ENCODE measurements at regions not wholly inside any gene's neighbourhood (a gene's known extent, or its start where the extent isn't known, plus 50 kb on each side); places are given as distances from the start of the nearest gene placed in this dataset.
"Not testable (repeated sequence)": the region's sequence is repeated elsewhere in the genome, so short reads cannot be mapped to it uniquely, and the experiment has no call there.

DNA sequence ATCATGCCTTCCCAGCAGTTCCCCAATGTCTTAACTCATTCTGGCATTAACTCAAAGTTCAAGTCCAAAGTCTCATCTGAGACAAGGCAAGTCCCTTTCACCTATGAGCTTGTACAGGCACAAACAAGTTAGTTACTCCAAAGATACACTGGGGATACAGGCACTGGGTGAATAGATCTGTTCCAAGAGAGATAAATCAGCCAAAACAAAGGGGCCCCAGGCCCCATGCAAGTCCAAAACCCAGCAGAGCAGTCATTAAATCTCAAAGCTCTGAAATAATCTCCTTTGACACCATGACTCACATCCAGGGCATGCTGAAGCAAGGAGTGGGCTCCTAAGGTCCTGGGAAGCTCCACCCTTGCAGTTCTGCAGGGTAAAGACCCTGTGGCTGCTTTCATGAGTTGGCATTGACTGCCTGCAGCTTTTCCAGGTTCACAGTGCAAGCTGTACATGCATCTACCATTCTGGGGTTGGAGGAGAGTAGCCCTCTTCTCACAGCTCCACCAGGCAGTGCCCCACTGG, 332.2 kb upstream of the KIF2B start:
- DNase-seq (ENCODE audit: low read depth in 2 of 2), result no peak

DNA sequence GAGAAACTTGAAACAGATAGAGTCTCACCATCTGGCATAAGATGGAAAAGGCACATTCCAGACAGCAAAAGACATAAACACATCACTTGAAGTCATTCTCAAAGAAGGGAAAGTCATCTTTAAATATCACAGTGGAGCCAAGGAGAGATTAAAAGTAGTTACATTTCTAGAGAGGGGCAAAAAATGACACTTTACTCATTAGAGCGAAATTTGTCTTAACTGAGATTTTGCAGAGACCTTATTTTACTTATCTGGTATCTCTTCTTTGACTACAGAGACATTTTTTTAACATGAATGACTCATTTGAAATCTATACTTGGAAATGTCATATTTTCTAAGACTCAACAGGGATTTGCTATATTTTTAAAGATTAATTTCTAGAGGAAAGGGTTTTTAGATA, 339.0 kb upstream of the KIF2B start:
- DNase-seq (ENCODE audit: low read depth in 2 of 2), result no peak

DNA sequence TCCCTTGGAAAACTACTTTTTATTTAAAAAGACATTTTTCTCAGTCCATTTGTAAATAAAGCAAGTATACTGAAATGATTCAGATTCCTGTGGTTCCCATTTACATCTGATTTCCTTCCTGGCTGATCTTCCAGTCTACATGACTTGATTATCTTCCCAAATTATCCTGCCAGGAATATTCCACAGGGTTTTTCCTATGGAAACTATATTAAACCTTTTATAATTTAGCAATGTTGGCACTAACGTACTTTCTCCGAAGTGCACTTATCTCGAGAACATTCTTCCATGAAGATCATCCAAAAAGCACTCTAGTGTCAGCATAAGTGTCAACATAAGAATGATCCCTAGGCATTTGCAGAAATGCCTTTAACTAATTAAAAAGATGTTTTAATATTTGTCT, 347.7 kb upstream of the KIF2B start:
- DNase-seq (ENCODE audit: low read depth in 2 of 2), result no peak

DNA sequence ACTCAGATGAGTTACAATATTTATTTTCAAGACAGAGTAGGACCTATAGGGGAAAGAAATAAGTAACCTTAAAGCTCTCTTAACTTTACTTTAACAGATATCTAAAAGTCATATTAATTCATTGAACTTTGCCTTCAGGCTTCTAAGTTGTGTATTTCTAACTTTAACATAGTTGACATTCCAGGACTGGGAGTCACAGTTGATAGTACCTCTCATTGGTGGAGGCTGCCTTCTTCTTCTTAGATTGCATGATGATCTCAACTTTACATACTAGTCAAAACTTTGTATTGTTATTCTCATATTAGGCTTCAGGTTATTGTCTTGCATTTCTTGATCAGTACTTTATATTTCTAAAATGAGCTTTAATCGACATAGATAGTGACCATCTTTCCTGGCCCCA, 350.1 kb upstream of the KIF2B start:
- DNase-seq (ENCODE audit: low read depth in 2 of 2), result no peak

DNA sequence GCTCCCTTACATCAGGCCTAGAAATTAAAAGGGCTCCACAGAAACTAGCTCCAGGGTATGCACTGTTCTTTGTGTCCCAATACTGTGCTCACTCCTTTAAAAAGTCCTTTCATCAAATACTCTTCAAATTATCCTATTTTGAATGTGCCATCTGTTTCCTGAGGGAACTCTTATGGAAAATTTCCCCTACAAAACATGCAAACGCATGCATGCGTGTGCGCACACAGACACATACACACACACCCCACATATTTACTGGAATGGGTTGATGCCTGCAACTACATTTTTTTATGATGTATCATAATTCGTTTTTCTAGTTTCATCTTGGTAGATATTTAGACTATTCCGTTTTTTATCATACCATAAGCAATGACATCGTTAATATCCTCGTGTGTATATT, 351.2 kb upstream of the KIF2B start:
- no peak for DNase-seq (ENCODE audit: low read depth in 2 of 2)

DNA sequence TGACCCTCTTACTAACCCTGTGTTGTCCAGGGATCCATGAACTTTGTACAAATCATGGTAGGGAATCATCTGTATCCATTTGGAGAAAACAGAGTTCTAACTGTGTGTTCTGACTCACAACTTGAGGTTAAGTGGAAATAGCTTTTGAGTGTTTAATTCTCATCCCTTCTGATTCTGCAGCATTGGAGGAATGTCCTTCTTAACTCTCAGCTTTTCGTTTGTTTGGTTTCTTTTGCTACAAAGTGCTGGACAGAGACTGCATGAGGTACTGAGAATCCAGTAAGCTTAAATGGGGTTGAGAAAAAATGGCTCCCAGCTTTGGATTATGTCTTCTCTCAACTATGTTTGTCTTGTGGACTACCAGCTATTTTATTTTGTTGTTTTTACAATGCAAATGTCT, 352.1 kb upstream of the KIF2B start:
- no peak for DNase-seq (ENCODE audit: low read depth in 2 of 2)

DNA sequence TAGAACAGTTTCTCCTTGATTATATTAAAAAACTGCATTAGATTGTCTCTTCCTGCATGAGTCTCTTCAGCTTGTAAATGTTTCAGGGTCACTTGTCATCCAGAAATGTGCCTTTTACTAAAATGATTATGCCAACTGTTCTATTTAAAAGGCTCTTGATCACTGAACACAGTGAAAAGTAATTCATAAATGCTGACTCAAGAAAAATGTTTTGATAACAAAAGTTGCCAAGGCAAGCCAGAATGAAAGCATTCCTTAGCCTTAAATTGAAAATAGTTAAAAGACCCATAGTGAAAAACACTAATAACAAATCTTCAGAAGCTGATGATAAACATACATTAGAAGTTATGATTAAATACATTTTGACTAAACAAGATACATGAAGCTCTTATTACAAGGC, 356.0 kb upstream of the KIF2B start:
- DNase-seq (ENCODE audit: low read depth in 2 of 2), result no peak

DNA sequence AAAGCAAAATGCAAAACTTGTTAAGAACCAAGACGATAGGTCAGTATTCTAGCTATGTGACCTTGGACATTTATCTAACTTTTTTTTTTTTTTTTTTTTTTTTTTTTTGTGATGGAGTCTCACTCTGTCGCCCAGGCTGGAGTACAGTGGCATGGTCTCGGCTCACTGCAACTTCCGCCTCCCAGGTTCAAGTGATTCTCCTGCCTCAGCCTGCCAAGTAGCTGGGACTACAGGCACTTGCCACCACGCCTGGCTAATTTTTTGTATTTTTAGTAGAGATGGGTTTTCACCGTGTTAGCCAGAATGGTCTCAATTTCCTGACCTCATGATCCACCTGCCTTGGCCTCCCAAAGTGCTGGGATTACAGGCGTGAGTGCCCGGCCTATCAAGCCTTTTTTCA, 358.3 kb upstream of the KIF2B start:
- not testable (repeated sequence) for DNase-seq (ENCODE audit: low read depth in 2 of 2)

DNA sequence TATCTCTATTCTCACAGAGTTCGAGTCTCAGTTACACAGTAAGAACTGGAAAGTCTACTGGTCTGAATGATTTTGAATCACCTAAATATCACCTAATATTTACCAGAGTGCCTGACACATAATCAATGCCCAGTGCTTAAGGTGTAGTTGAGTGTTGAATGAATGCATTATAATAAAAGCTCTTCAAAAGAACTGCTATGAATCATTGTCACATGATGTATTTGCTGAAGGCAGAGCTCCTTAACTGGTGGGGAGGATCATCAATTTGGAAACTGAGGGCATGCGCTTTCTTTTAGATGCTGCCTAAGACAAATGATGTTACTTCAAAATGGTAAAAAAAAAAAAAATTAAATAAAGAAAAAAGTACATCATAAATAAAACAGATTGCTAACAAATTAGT, 359.4 kb upstream of the KIF2B start:
- no peak for DNase-seq (ENCODE audit: low read depth in 2 of 2)

DNA sequence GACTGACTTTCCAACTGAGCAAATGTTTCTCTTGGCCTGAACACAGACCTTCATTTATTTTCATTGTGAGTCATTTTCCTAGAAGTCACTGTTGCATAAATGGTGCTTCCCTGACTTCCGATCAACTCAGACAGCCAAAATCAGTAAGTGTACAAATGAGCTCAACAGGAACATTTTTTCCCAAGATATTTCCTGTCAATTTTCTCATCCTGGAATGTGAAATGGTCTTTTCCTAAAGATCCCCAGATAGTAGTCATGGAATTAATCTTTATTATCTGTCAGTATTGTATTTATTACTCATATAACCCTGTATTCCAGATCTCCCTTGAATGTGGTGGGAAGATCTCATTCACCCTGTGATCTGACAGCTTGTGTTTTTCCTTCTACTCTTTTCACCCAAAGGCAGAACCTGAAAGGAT, 360.3 kb upstream of the KIF2B start:
- DNase-seq (ENCODE audit: low read depth in 2 of 2), result no peak

DNA sequence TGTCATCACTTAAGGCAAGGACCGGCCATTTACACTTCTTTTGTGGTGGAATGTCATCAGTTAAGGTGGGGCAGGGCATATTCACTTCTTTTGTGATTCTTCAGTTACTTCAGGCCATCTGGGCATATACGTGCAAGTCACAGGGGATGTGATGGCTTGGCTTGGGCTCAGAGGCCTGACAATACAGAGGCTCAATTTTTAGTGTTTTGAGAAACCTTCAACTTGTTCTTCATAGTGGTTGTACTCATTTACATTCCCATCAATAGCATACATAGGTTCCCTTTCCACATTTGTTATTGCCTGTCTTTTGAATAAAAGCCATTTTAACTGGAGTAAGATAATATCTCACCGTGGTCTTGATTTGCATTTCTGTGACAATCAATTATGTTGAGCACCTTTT, 366.8 kb upstream of the KIF2B start:
- not testable (repeated sequence) for DNase-seq (ENCODE audit: low read depth in 2 of 2)

DNA sequence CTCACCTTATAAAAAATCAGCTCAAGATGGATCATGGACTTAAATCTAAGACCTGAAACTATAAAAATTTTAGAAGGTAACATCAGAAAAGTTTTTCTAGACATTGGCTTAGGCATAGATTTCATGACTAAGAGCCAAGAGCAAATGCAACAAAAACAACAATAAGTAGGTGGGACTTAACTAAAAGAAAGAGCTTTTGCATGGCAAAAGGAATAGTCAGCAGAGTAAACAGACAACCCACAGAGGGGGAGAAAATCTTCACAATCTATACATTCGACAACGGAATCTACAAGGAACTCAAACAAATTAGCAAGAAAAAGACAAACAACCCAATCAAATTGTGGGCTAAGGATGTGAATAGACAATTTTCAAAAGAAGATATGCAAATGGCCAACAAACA, 368.4 kb upstream of the KIF2B start:
- no peak for DNase-seq (ENCODE audit: low read depth in 2 of 2)

DNA sequence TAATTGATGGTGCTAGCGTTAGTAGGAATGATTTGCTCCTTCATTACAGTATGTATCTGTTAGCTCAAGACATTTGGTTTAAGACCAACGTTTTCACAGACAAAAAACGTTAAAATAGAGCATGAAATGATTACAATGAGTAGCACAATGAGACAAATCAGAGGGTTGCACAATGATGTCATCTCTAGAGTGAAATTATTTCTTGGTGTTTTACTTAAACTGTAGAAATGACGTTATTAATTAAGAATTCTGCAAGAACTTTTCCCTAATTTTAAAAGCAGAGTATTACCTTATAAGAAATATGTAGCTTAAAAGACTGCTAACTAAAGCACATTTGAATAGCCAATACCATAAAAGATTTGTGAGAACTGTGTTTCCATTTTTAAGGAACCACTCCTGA, 373.4 kb upstream of the KIF2B start:
- no peak for DNase-seq (ENCODE audit: low read depth in 2 of 2)

DNA sequence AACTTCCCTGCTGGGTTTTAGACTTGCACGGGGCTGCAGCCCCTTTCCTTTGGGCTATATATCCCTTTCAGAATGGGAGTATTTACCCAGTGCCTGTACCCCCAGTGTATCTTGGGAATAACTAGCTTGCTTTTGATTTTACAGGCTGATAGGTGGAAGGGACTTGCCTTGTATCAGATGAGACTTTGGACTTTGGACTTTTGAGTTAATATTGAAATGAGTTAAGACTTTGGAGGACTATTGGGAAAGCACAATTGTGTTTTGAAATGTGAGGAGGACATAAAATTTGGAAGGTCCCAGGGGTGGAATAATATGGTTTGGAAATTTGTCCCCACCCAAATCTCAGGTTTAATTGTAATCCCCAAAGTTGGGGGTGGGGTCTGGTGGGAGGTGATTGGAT, 393.8 kb upstream of the KIF2B start:
- no peak for DNase-seq (ENCODE audit: low read depth in 2 of 2)

DNA sequence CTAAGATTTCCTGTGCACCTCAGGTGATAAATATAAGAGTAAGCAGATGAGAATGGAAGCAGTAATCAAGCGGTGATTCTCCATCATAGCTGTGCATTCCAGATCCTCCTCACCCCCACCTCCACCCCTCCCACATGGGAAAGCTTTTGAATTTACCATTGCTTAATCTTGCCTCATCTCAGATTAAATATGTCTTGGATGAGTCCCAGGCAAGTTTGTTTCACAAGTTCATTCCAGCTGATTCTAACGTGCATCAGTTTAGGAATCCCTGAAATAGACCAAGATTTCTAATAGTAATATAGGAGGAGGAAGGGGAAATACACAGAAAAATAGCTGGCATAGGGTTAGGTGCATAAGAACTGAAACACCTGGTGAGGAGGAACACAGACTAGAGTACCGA, 396.2 kb upstream of the KIF2B start:
- no peak for DNase-seq (ENCODE audit: low read depth in 2 of 2)

DNA sequence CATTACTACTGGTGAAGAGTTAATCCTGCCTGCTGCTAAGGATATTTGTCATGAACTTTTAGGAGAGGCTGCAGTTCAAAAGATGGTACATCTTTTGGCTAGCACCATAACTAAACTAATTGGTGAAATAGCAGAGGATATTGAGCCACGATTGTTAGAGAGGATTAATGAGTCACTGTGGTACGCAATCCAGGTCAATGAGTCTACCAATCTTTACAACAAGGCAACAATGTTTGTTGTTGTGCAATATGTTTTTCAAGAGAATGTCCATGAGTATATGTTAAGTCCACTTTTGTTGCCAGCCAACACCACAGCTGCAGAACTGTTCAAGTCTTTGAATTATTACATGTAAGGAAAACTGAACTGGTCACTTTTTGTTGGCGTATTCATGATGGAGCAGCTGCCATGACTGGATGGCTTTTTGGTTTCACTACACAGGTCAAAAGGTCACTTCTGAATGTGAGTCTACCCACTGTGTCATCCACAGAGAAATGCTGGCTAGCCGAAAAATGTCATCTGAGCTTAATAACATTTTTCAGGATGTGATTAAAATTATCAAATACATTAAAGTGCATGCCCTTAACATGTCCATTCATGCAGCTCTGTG, 402.6 kb upstream of the KIF2B start:
- no peak for DNase-seq (ENCODE audit: low read depth in 2 of 2)

DNA sequence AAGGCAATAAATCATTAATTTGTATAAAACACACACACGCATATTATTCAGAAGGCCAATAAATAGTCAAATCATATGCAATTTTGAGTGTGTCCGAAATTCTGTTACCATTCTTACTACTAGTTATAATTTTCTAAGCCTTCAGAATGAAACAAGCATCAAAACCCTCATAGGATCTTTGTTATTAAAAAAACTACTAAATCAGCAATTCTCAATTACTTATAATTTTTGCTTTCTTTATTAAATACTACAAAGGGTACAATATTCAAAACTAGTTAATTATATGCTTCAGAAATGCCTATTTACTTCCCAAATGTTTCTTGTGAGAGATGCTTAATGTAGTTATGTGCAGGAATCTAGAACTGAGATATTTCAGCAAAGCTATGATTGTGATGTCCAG, 413.1 kb upstream of the KIF2B start:
- DNase-seq (ENCODE audit: low read depth in 2 of 2), result no peak

DNA sequence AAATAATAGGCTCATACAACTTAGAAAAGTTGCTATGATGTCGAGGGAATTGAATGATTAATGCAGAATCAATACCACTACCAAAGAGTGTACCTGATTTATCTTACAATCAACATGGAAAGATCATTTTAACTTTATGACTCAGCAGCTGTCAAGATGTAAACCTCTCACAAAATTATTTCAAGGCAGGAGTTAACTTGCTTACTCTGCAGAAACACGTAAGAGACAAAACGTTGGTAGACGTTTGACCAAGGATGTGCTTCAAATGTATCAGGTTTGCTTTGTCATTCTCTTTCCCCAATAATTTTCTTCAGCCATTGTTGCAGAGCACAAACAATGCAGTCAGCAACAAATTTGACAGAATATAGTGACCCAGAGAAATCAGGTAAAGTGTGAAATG, 415.8 kb upstream of the KIF2B start:
- no peak for DNase-seq (ENCODE audit: low read depth in 2 of 2)

DNA sequence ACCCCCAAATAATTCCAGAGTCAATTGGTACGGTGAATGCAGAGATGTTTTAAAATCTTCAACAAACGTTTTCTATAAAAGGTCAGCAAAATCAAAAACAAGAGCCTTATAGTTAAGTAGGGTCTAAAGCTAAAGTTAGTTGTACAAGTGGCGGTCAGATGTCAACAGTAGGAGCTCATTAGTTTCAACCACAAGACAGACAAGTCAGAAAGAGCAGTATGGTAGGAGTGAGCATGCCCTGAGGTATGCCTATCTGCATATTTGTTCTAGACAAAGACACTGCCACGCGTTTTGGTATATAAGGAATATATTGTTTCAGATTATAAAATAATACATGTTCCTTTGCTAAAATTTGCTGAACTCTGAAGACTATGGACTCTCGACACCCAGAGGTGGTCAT, 431.5 kb upstream of the KIF2B start:
- no peak for DNase-seq (ENCODE audit: low read depth in 2 of 2)

DNA sequence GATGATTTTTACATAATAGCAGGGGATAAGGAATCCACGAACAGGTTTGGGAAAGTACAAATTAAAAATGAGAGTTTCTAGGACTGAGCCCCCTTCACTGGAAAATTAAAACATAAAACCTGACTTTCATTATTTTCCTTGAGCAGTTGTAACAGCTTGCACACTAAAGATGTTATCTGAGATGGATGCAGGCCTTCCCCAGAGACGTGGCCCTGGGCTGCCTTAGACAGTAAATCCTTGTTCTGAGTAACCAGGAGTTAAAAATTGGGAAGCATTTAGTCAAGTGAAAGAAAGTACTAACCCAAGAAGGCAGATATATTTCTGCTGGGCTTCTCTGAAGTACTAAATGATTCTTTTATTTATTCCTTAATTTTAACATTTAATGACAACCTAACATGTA, 432.2 kb upstream of the KIF2B start:
- DNase-seq (ENCODE audit: low read depth in 2 of 2), result no peak

DNA sequence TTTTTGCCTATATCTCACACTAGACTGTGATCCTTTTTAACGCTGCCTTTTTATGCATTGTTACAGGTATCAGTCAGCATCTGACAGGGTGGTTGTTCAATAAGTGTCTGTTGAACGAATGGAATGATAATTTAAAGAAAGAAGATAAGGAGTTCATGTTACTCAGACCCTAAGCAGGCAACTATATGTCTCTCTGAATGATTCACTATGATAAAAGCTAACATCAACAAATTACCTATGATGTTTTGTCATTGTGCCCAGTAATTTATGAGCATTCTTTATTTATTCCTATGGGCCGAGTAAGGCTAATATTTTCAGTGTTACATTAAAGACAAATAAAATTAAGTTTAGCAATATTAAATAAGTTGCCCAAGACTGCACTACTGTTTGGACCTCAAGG, 435.0 kb upstream of the KIF2B start:
- no peak for DNase-seq (ENCODE audit: low read depth in 2 of 2)

DNA sequence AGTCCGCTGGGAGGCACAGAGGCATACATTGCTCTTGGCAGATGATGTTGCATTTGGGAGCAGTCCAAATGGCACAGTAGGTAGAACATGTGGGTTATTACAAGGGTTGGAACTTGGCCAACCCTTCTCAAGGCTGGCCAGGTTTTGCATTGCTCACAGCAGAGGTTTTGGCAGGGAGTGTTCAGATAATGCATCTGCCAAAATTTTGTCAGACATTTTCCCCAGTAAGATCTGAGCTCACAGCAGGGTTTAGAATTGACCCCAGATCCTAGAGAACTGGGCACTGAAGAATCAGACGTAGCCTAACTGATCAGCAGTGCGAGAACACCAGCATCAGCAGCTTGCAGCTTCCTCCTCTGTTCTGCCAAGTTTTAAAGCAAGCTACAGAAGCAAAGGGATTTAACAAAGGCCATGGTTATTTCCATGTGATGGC, 468.8 kb upstream of the KIF2B start:
- DNase-seq (ENCODE audit: low read depth in 2 of 2), result no peak

DNA sequence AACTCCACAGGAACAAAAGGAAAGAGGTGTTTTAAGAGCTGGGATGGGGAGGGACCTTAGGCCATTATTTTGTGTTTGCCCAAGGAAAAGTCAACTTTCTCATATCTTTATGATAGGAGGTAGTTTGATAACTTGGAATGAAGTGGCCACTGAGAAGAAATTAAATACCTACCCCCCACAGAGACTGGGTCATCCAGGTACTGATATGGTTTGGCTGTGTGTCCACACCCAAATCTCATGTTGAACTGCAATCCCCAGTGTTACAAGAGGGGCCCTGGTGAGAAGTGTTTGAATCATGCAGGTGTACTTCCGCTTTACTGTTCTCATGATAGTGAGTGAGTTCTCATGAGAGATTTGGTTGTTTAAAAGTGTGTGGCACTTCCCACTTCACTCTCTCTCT, 477.9 kb upstream of the KIF2B start:
- no peak for DNase-seq (ENCODE audit: low read depth in 2 of 2)

DNA sequence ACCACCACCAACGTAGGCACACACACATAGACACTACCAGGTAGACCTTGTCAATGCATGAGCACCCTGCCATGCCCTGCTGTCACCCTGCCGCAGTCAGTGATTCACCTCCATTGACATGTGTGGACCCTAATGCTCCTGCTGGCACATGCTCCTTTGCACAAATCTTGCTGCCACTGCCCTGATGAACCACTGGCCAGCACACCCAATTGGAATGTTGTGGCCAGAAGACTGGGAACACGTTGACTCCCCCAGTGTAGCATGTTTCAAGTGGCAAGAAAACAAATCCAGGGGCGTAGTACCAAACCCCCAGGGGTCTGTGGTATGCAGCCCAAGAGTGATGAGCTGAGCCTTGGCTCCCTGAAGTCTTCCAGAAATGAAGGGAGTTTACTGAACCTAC, 486.4 kb upstream of the KIF2B start:
- no peak for DNase-seq (ENCODE audit: low read depth in 2 of 2)
